Hematopoietic multipotent progenitor cell treated with erythropoietin and hydrocortisone succinate and interleukin-3 and kit ligand, for 8 days (in vitro differentiated cells): ENCODE measurements at regions not wholly inside any gene's neighbourhood (a gene's known extent, or its start where the extent isn't known, plus 50 kb on each side); places are given as distances from the start of the nearest gene placed in this dataset.
A peak's percentile ranks its signal among the peaks of the same experiment; 100 is the strongest.

ENCODE experiments used
- DNase-seq: peaks from one replicate; pipeline ENCODE4 v3.0.0-alpha.2; 2015

- peak; percentile 66 for DNase-seq
Measured at GRCh38 chrX:67780694-67781109, 236.9 kb downstream of the AR start.

GRCh38 chrX:67781132-67781531, 237.3 kb downstream of the AR start:
- no peak for DNase-seq

- no peak for DNase-seq
Measured at GRCh38 chrX:67784712-67785111, 240.9 kb downstream of the AR start.

- no peak for DNase-seq
Measured at GRCh38 chrX:67787196-67787595, 243.4 kb downstream of the AR start.

- no peak for DNase-seq
Measured at GRCh38 chrX:67789536-67789935, 245.7 kb downstream of the AR start.
